Activated CD4-positive, alpha-beta T cell treated with anti-CD3 and anti-CD28 coated beads, Interleukin-2, amount 50 U/mL, for 16 hours (primary cell): ENCODE measurements at regions not wholly inside any gene's neighbourhood (a gene's known extent, or its start where the extent isn't known, plus 50 kb on each side); places are given as distances from the start of the nearest gene placed in this dataset.
"Not testable (repeated sequence)": the region's sequence is repeated elsewhere in the genome, so short reads cannot be mapped to it uniquely, and the experiment has no call there.

Source experiments
- DNase-seq: peaks from one replicate; pipeline ENCODE4 v3.0.0-alpha.2; 2020

GRCh38 chr1:61028136-61028535, 54.2 kb upstream of the NFIA start:
- no peak for DNase-seq

- DNase-seq = not testable (repeated sequence)
These were observed 64.3 kb upstream of the NFIA start for GRCh38 chr1:61018068-61018467.

DNA sequence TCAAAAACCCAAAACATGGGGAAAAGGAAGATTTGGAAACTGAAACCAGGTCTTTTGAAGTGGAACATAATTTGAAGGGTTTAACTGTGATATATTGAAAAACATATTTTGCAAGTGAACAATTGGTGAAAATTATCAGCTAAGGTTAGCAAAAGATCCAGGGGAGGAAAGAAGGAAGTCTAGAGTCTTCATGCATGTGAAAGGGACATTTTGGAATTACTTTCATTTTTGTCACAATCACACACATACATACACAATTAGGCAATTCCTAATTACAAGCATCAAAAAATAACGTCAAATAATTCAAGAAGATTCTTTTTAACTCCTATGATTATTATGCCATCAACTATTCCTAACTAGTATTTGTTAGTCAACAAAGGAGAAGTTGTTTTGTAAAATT, 64.7 kb upstream of the NFIA start:
- no peak for DNase-seq

GRCh38 chr1:61013946-61014667, 68.3 kb upstream of the NFIA start:
- no peak for DNase-seq

DNA sequence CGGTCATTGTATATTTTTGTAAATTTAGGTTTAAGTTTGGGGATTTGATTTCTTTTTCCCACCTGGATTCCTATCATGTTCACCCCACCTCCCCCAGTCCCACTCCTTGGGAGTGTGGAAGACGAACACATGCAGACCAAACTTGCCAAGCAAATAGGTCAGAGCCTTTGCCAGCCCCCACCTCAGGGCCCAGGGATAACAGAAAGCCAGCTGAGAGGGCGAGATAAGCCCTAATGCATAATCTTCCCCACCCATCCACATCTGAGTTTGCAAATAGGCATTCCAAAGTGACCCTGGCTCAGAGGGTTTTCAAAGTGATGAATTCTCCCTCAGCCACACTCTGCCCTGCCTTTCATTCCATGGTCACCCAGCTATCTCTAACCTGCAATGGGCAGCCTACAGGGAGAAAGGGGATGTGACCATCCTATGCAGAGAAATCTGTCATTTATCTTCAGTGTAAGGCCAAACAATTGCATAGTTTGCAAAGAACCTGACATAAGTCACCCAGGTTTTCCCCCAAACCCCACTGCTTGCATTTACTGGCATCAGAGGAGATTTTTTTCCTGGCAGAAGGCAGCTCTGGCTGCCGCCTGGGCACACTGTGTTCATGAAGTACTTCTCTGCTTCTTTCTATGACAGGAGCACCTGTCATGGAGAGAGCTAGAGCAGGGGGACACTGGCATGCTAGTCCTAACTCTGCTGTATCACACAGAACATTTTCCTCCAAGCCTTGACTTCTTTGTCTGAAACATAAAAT, 69.0 kb upstream of the NFIA start:
- DNase-seq = no peak

- no peak for DNase-seq
These were observed 70.0 kb upstream of the NFIA start for GRCh38 chr1:61012341-61012761.

GRCh38 chr1:61011561-61012263, 70.6 kb upstream of the NFIA start:
- no peak for DNase-seq

GRCh38 chr1:61007534-61008364, 74.6 kb upstream of the NFIA start:
- DNase-seq = no peak

- DNase-seq = no peak
These were observed 76.5 kb upstream of the NFIA start for GRCh38 chr1:61005614-61006580.

GRCh38 chr1:61004262-61005003, 77.9 kb upstream of the NFIA start:
- no peak for DNase-seq

DNA sequence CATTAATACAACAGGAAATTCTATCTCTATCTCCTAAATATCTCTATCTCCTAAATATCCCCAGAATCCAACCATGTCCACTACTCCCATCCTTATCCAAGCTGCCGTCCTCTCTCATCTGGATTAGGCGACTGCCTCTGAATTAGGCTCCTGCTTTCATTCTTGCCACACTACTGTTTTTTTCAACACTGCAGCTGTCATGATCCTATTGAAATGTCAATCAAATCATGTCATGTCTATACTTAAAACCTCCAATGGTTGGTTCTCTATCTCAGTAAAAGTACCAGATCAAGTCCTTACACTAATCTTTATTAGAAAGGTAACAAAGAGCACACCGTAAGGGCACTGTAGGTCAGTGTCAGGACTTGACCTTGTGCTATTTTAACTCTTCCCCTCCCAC, 82.0 kb upstream of the NFIA start:
- no peak for DNase-seq

DNA sequence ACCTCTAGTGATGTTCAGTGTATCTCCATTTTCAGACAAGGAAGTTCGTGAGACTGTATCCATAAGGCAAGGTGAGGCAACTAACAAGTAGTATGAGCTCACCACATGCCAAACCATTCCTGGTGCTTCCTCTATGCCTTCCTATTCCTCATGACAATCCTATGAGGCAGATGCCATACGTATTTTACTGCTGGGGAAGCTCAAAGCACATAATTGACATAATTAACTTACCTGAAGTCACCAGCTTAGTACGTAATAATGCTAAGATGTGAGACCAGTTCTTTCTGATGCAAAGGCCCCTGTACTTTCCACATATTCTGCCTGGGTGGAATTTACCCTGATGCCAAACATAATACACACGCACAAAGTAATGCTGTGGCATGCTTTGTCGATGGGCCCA, 83.6 kb upstream of the NFIA start:
- DNase-seq = no peak

DNA sequence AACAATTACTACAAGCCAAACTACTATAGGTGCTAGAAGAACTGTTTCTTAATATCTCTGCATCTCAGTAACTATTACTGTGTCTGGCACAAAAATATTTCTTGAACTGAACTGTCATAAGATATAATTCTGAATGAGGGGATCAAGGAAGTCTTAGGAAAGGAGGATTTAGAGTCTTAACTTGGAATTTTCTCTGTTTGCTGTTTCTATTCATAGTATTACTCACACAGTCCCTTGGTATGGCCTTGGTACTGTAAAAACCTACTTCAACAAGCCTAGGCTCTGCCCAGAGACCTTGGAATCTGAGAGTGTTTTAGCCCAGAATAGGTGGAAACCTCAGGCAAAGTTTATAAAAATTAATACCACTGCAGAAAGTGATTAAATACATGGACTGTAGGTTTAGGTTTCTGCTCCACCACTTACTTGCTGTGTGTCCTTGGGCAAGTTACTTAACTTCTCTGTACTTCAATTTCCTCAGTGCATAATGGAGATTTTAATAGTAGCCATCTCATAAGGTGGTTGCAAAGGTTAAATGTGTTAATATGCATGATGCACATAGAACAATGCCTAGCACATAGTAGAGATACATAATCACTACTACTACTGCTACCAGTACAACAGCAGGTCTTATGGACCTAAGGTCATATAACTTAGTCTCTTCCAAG, 87.4 kb upstream of the NFIA start:
- DNase-seq = no peak

DNA sequence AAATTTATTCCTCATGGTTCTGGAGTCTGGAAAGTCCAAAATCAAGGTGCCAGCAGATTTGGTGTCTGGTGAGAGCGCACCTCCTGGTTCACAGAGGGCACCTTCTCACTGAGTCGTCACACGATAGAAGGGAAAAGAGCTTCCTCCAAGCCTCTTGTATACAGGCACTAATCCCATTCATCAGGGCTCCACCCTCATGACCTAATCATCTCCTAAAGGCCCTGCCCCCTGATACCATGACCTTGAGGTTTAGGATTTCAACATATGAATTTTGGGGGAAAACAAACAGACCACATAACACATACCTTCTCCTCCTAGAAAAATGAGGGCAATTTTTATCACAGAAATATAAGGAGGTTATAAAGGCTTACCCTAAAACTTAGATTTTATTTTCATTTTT, 88.0 kb upstream of the NFIA start:
- DNase-seq = no peak

- DNase-seq = no peak
These were observed 90.2 kb upstream of the NFIA start for GRCh38 chr1:60992165-60992564.

- DNase-seq = no peak
These were observed 91.7 kb upstream of the NFIA start for GRCh38 chr1:60990714-60991090.

- no peak for DNase-seq
These were observed 92.3 kb upstream of the NFIA start for GRCh38 chr1:60989749-60990713.

GRCh38 chr1:60988891-60989290, 93.5 kb upstream of the NFIA start:
- DNase-seq = no peak

- no peak for DNase-seq
These were observed 94.5 kb upstream of the NFIA start for GRCh38 chr1:60987904-60988303.
